H1 (cell line): ENCODE measurements at regions not wholly inside any gene's neighbourhood (a gene's known extent, or its start where the extent isn't known, plus 50 kb on each side); places are given as distances from the start of the nearest gene placed in this dataset.

Source experiments
- CREB1 ChIP-seq: IDR thresholded peaks from 2 replicates; pipeline ENCODE4 v1.6.1; 2012; ENCODE audit warnings: inconsistent platforms
- POLR2A ChIP-seq, 2 experiments: IDR thresholded peaks; 1 replicate in 1 of 2; 2 replicates in 1 of 2; pipeline ENCODE4 v1.6.1; 2011; ENCODE audit warnings: low read depth in 2 of 2, low read length in 2 of 2, mild to moderate bottlenecking in 2 of 2; ENCODE audit errors: control extremely low read depth in 1 of 2

- no peak for TF ChIP-seq POLR2A (IDR thresholded peaks at IDR 0.05; ENCODE audit: control extremely low read depth in 1 of 2, low read depth in 2 of 2, low read length in 2 of 2)
- no peak for TF ChIP-seq CREB1
Observed at GRCh38 chr4:79023799-79024770, 84.8 kb upstream of the PAQR3 start.
